ENCODE measurements at regions not wholly inside any gene's neighbourhood (a gene's known extent, or its start where the extent isn't known, plus 50 kb on each side); places are given as distances from the start of the nearest gene placed in this dataset.
A peak's percentile ranks its signal among the peaks of the same experiment; 100 is the strongest.

DNA sequence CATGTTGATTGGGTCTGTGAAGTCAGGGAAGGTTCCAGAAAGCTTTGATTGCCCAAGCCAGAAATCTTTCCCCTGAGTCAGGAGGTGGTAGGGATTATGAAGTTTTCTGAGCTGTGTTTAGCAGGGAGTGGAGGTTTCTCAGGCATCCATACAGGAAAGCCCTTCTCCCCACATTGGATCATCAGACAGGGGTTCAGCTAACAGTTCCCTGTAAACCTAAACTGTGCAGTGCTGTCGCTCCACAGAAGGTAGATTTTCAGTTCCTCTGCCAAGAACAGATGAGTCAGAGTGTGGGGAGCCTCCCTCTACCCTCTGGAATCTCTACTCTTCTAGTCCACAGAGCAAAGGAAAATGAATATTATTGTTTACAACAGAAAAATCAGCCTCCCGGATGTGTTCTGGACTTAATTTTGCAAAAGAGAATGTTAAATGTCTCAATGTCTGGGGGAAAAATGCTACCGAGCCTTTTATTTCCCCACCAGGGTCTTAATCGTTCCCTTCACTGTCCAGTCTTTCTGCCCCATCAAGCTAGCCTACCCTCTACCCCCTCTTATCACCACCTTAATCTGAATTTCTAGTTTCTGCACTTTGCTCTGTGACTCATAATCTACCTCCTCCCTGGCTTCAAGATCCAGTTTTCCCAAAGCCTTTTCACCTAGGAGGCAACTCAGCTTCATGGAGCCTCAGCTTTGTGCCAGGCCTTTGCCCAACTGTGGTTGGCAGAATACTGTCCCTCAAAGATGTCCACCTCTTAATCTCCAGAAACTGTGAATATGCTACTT, 355.6 kb downstream of the PRDM2 start:
- peak; percentile 54 for DNase-seq

DNA sequence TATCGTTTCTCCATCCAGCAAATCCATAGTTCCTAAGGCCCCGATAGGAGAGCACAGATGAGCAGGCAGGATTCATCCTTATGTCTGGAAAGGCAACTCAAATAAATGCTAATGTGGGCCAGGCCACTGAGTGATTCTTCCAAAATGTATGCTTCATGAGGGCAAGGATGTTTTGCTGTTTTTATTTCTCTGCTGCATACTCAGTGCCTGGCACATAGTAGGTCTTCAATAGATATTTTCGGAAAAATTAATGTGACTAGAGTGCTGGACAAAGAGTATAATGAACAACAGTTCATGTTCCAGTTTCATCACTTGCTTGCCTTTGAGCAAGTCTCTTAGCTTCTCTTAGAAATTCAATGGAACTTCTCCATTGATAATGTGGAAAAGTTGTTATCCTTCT, 357.7 kb downstream of the PRDM2 start:
- DNase-seq = no peak

DNA sequence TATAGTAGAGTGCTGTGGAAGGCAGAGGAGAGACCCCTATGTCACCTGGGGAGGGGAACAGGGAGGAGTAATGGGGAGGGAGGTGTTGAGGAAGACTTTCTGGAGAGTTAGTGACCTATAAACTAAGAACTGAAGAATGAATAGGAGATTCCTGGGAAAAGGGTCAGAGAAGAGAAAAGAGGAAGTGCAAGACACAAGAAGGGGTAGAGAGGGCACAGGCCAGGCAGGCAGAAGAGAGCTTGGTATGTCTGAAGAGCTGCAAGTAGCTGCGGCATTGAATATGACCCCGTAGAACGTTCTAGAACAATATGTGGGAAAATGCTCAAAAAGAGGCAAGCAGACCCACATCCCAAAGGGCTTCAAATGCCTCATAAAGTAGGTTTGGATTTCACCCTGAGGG, 361.2 kb downstream of the PRDM2 start:
- no peak for DNase-seq

DNA sequence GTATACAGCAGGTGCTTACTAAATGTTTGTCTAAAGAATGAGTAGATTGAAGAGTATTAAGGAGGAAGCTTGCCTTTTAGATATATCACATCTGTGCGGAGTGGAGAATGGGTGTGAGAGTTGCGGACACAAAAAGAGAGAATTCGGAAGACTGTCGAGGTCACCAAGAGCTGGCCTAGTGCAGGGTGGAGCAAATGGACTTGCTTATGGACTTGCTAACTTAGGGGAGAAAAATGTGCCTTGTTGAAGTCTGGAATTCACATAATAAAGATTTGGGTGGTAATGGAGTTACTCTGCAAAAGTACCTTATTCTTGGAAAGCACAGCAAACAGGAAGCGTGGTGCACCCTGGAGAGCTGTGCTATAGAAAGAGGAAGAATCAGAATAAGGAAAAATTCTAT, 361.7 kb downstream of the PRDM2 start:
- no peak for DNase-seq

DNA sequence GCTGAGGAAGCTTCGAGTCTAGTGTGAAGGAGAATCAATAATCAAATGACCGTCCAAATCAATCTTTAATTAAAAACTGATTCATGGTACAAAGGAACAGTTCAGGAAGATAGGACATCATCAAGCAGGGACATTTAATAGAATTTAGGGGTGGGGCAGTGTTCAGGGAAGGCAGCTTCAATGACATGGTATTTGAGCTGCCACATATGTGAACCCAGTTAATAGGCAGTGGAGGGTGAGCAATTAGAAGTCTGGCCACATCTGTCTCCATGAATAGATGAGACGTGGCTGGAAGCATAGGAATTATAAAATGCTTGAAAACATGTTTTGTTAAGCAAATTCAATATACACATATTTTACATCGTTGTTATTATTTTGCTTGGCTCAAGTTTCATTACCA, 362.7 kb downstream of the PRDM2 start:
- DNase-seq = no peak

DNA sequence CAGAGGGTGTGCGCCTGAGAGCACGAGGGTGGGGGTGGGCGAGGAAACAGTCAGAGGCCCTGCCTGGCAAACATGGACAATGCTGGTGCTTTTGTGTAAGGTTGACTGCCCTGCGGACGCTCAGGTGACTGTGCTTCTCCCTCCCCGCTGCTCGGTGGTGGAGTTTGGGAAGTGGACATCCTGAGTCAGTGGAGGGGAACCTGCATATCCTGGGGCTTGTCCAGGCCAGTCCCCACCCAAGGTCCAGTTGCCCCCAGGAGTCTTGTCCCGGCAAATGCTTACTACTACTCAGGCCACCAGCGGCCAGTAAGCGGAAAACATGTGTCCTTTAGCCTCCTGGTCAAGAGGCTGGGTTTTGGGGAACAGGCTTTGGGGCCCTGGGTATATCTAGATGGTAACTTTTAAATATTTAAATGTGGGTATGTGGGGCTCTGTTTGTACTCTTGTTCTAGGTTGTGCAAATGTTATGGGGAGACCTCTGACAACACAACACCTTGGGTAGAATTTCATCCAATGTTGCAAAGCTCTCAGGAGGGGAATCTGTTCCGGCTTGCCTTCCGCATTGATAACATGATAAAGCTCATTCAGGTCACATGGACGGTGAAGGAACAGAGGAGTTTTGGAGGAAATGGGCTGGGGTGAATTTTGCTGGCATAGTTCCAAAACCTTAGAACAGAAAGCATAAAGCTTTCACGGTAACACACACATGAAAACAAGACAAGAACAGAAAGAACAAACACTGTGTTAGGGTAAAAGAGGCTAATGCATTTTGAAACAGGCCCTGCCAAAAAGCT, 364.9 kb downstream of the PRDM2 start:
- no peak for DNase-seq

DNA sequence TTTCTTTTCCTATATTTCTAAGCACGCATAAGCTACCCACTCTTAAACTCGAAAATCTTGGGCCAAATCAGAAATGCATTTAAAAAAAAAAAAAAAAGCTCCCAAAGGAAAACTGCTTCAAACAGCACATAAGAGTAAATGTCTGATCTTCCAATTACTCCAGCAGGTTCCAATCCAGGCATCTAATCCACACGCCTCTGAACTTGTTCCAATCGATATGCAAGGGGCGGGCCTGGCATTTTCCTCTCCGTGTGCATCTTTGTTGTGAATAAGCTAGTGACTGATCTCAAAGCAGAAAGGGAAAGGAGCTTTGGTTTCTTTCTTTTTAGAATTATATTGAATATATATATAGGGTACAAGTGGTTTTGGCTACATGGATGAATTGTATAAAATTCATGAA, 365.5 kb downstream of the PRDM2 start:
- DNase-seq = no peak

DNA sequence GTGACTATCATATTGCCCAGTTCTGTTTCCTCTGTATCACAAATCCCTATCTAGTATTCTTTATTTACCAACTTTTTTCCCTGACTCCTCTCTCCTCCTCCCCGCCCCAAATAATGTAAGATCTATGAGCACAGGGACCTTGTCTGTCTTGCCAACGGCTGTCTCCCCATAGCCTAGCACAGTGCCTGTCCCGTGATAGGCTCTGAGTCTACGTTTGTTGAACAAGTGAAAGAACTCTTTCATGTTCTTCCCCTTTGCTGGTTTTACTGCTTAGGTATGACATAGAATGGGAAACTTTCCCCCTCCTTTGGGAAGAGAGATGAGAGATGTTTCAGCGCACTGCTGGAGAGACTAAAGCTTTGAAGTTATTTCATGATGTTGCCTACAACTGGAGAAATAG, 367.0 kb downstream of the PRDM2 start:
- DNase-seq = no peak

DNA sequence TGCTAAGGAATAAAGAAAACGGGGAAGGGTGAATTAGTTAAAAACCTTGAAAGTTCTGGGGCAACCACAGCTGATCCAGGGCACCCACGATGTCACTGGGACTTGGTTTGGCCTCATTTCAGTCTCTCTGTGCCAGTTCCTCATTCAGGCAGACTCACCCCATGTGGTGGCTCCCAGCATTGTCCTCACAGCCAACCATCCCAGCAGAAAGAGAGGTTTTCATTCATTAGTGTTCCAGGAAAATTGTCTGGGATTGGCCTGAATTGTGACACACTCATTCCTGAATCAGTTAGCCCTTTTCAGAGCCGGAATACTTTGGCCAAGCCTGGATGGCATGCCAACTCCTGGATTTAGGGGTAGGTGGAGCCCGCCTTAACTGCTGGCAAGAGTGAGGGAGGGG, 367.7 kb downstream of the PRDM2 start:
- no peak for DNase-seq

DNA sequence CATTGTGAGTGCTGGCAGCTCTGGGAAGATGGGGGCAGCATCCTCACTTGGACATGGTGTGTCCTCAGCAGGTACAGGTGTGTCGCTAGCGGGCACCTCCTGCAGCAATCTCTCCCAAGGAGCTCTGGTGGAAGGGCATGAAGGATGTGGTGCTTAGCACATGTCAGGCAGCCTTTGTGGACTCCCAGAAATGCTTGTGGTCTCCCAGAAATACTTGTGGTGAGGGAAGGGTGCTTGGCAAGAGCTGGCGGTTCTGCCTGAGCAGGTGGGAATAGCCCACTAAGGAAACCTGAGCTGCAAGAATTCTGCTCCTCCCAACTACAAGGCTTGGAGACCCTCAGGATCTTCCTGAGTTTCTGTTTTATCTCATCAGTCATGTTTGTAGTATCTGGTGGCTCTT, 371.6 kb downstream of the PRDM2 start:
- DNase-seq = no peak

DNA sequence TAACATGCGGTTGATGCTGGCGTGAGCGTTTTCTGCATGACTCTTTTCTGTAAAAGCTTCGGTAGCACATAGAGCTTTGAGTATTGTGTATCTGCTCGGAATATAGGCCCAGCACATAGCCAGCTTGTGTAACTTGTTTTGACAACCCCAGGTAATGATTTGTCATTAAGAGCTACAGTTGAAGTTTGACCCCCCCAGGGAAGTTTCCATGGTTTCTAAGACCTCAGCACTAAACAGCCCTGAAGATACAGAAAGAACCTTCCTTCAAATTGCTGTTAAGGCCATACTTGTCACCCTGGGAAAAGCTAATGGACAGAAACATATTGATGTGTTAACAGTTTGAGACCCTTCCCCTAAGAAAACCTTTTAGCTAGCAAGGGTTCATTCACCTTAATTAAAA, 380.7 kb downstream of the PRDM2 start:
- no peak for DNase-seq

DNA sequence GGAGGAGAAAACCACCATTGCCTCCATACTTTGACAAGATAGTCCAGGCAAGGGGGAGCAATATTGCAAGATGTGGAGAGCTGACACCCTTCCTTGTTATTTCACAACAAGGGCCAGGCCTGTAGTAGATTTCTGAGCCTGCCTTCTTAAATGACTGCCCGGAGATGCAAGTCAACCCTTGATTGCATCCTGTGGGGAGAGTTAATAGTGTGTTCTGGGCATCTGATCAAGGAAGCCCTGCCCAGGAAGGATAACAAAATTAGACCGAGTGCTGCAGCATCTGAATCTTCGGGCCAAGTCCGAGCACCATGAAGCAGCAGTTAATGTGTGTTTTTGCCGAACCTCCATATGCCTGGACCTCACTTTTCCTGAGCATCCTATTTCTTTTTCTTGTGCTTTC, 382.3 kb downstream of the PRDM2 start:
- DNase-seq = no peak

DNA sequence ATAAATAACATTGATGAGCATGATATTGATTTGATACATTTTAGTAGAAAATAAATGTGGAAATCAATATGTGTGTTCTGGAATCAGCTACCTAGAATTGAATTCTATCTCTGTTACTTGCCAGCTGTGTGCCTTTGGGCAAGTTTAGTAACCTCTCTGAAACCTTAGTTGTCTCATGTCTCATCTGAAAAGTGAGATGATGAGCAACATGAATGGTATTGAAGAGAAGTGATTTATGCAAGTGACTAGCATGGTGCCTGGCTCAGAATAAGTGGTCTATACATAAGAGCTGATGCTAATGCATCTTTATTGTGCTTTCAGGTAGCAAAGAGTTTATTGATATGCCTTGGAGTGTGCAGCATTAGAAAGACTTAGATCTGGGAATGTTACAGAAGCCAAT, 383.3 kb downstream of the PRDM2 start:
- DNase-seq = no peak

DNA sequence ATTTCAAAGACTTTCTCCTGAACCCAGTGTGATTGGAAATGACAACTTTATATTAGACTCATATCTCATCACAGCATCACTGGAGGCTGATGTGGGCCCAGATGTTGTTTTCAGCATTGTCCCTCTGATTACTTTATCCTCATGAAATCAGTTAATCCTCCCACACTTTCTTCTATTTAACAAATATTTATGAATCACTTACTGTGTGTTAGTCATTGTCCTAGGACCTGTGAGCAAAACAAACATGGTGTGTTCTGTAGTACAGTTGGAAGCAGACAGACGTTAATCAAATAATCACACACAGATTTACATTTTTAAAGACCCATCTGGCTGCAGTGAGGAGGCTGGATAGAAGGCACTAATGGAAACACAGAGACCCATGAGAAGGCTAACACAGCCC, 383.7 kb downstream of the PRDM2 start:
- DNase-seq = no peak

DNA sequence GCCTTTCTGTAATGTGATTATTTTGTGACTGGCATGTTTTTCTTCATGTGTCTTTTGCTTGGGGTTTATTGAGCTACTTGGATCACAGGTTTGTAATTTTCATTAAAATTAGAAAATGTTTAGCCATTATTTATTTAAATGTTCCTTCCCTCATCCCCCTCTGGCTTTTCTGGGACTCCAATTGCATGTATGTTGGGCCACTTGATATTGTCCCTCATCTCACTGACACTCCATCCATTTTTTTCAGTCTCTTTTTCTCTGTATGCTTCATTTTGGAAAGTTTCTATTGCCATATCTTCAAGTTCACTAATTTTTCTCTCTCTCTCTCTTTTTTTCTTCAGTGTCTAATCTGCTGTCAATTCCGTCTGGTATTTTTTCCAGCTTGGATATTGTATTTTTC, 390.1 kb downstream of the PRDM2 start:
- DNase-seq = no peak

DNA sequence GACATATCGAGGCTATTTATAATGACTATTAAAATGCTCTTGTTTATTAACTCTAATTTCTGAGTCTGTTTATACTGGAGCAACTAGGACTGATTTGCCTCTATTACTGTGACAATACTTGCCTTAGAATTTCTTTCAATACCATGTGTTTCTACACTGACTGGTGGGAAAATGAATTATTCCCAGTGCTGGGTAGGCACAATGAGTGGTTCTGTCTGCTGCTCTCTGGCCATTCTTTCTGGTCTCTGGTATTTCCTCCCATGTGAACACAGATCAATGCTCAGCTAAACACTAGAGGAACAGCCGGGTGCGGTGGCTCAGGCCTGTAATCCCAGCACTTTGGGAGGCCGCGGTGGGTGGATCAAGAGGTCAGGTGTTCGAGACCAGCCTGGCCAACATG, 390.5 kb downstream of the PRDM2 start:
- DNase-seq = no peak

DNA sequence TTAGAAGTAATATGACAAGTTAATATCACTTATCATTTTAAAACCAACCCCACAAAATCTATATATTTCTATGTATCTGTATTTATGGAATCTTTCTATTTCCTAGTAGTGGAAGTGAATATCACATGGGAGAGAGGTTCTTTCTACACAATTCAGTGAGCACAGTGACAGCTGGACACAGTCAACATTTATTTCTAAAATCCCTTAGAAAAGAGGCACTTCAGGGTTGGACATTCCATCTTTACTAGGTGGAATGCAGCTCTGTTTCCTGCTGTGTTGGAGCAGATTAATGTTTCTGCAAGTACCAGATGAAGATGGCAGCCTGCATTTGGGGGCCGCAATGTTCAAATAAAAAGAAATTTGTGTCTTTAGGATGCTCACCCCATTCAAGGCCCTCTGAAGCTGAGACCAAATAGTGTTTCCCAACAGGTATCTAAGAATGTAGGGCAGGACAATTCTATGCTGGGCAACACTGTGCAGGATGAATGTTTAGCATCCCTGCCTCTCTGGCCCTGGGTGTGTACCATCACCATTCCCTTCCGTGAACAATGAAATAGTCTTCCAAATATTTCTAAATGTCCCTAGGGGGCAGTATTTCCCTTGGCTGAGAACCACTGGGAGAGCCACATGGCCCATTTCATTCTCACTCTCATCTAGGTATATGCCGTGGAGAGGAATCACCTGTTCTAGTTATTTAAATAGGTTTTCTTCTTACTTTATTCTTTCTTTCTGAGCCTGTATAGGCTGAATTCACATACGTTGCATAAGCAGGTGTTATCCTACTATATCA, 394.8 kb downstream of the PRDM2 start:
- peak; percentile 19 for DNase-seq

DNA sequence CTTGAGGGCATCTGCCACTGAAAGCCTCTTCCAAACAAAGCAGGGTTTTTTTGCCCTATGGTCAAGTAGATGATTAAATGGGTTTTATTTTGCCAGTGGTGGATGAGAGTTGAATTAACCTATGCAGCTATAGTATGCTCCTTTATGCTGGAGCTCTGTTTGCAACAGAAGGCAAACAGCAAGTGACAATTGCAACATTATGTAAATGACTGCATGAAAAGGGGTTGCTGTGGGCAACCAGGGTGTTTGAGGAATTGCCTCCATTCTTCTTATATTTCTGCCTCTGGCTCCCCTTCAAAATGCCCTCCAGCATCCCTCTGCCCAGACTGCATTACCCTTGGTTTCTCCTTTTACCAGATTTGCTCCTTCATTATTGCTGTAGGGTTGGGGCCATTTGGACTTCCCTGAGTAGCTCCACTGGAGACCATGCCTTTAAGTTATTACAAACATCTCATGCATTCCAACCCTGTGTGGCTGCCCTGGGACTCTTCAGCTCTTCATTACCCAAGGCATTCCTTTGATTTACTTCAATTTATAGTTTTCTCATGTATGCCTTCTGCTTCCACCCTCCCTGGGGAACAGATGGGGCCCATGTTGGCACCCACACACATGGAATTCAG, 398.4 kb downstream of the PRDM2 start:
- DNase-seq = no peak

DNA sequence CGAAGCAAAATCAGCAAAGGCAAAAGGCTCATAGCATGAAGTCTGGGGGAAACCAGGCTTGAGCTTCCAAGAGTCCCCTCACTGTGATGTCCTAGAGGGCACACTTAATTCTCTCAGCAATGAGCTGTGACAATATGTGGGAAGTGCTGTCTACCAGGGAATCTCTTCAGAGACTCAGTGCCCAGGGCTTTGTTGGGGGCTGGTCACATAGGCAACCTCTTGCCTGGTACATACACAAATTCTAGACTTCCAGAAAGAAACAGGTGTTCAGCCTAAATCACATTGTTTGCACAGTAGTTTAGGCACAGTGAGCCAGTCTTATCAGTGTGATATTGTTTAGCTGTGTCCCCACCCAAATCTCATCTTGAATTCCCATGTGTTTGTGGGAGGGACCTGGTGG, 400.5 kb downstream of the PRDM2 start:
- no peak for DNase-seq

DNA sequence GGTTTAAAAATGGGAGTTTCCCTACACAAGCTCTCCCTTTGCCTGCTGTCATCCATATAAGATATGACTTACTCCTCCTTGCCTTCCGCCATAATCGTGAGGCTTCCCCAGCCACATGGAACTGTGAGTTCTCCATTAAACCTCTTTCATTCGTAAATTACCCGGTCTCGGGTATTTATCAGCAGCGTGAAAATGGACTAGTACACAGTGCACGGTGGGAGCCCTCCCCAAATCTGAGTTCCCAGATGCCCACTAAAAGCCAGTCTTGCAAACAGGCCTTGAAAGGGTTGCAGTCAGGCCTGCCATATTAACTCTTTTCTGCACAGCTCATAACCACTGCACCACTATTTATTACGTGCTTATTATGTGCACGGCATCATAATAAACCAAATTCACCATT, 400.9 kb downstream of the PRDM2 start:
- DNase-seq = no peak

DNA sequence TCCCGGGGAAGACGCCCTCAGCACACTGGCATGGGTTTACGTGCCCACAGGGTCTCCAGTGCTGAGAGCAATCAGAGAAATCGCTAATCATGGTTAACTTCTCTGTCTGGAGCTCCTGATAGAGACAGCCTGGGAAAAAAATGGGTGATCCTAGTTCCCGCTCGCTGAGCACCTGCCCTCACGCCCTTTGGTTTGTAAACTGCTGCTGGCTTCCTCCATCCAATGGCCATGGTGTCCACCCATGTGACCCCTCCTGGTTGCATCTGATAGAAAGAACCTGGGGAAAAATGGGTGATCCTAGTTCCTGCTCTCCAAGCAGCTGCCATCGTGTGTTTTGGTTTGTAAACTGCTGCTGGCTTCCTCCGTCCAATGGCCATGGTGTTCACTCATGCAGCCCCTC, 402.2 kb downstream of the PRDM2 start:
- DNase-seq = no peak

DNA sequence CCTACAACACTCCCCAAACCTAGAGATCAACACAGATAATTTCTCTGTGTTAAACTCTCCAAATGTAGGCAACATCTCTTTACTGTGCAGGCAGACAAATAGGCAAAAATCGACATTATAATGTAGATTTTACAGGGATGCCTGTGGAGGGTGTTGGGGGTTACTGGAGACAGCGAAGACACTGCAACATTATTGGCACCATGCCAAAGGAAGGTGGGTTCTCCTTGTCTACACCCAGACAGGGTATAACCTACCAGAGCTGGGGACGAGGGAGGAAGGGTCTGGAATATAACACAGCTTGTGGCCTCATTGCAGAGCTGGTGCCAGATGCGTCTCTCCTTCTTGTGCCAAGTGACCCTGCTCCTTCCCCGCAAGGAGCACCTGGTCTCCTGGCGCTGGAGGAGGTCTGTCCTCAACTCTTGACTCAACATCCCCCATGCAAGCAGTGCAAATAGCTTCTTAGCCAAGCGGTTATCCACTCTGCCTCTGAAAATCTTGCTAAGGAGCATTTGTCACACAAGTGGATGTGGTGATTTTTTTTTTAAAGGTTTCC, 404.0 kb downstream of the PRDM2 start:
- DNase-seq = no peak

DNA sequence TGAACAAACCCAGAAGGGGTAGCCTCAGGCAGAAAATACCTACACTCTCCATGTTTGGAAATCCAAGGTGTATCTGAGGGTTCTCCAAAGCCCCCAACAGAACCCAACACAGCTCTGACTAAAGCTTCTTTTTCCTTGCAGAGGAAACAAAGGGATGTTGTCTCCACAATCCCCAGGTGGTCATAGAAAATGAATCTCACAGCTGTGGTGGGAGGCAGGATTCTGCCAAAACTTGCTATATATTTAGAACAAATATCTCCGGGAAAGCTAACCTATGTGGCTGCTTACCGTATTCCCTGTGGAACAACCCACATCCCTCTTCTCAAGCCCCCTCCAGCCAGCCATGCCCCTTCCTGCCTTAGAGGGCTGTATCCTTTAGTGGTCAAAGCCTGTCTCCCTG, 406.1 kb downstream of the PRDM2 start:
- no peak for DNase-seq
